Jurkat, Clone E6-1 (cell line): ENCODE measurements at regions not wholly inside any gene's neighbourhood (a gene's known extent, or its start where the extent isn't known, plus 50 kb on each side); places are given as distances from the start of the nearest gene placed in this dataset.
"Not testable (repeated sequence)": the region's sequence is repeated elsewhere in the genome, so short reads cannot be mapped to it uniquely, and the experiment has no call there.

Source experiments
- DNase-seq: peaks from one replicate; pipeline ENCODE4 v3.0.0-alpha.2; 2011; ENCODE audit warnings: low read depth, low spot score
- H3K4me3 ChIP-seq: 2 replicates; pipeline ENCODE4 v1.5.1; 2011; ENCODE audit warnings: mild to moderate bottlenecking, low read length, control low read depth, moderate library complexity

DNA sequence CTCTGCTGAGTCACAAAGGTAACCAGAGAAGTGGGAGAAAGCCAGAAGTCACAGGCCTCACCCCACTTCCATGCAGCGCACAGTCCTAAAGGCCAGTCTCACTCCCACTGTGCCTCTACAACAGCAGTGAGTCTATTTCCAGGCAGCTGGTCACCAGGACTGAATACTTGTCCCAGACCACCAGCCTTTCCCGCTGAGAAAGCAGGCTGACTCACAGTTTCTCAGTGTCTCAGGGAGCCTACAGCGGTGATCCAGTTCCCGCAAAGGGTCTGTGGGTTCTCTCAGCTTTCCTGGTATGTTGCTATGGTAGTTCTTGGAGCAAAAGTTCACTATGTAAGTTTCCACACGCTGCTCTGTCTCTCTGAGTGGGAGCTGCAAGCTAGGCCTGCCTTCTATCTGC lies 622.5 kb downstream of the RNF144A start:
- DNase-seq: no peak

DNA sequence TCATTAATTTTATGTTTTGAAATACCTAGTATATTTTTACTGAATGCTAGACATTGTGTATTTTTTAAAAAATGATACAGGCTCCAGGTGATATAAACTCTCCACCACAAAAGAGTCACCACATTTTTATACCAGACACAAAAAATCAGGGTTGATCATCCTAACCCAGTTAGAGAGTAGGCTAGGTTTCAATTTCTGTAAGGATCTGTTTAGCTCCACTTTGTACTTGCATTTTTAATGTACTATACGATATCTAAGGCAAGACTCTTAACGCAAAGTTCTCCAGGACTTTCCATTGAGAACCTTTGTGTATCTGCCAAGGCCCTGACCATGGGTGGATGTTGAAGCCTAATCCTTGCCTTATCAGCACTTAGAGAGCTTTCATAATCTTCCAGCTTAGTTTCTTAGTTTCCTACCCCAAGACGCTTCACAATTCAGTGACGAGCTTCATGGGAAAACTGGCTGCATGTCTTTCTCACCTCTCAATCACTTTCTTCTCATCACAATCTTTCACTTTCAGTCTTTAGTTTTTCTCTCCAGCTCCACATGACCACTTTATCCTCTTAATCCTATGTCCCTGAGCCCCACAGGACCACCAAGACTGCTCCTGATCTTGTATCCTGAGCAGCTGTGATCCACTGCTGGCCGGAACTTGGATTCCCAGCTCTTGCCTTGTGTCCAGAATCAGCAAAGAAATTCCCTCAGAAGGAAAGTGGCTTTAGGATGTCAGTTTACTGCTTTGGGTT lies 635.8 kb downstream of the RNF144A start:
- DNase-seq: no peak
- no peak overlapping the region for H3K4me3 ChIP-seq

More for the DNA sequence above, 622.5 kb downstream of the RNF144A start:
- H3K4me3 ChIP-seq: no peak overlapping the region

DNA sequence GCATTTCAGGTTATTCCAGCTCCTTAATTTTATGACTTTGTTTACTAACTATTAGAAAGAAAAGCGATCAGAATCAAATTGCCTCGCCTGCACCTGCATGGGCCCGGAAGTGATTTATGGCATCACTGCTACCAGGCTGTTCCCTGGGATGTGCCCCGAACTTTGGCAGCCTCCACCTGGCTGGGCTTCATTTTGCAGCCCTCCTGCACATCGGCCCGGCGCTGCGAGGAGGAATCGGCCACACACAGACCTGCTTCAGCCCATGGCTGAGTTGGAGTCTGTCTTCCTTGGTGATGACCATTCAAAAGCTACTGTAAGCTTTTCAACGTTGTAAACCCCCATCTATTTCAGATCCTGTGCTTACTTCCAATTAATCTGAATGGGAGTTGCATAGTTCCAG lies 638.0 kb downstream of the RNF144A start:
- no peak overlapping the region for H3K4me3 ChIP-seq
- DNase-seq: no peak

DNA sequence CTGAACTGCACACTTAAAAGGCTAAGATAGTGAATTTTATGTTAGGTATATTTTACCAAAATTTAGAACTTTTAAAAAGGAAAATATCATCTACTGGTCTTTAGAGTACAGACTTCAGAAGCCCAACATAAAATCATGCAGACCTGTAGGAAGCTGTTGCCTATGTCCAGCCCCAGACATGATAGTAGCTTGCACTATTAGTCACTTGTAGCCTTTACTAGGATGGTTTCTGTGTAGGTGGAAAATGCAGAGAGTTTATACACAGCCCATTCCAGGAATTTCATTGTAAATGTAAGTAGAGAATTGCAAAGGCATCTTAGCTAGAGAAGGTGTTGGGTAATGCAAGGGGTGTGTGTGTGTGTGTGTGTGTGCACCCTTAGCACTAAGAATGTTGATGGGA lies 640.2 kb downstream of the RNF144A start:
- H3K4me3 ChIP-seq: no peak overlapping the region
- DNase-seq: no peak

DNA sequence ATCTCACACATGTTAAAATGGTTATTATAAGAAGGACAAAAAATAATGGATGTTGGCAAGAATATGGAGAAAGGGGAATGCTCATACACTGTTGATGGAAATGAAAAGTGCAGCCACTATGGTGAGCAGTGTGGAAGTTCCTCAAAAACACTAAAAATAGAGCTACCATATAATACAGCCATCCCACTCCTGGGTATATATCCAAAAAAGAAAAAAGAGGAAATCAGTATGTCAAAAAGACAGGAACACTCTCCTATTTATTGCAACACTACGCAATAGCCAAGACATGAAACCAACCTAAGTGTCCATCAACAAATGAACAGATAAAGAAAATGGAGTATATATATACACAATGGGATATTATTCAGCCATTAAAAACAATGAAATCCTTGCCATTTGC lies 642.6 kb downstream of the RNF144A start:
- DNase-seq: no peak
- H3K4me3 ChIP-seq: no peak overlapping the region

DNA sequence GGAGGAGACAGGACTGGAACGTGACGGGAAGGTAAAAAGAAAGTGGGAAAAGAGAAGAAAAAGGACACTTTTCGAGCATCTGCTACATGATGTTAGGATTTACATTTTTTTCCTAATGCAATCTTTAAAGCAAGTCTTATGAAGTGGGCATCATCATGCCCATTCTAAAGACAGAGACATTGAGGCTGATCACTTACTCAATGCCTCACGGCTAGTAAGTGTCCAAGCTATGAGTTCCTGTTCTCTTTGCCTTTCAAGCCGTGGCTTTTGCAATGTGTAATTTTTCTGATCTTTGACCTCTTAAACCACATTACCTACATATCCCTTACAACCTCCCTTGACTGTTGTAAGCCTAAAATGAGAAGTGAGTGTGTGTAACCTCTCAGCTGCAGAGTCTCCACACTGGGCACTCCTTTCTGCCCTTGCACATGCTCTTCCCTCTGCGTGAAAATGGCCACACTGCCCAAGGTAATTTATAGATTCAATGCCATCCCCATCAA lies 649.2 kb downstream of the RNF144A start:
- DNase-seq: no peak
- no peak overlapping the region for H3K4me3 ChIP-seq

DNA sequence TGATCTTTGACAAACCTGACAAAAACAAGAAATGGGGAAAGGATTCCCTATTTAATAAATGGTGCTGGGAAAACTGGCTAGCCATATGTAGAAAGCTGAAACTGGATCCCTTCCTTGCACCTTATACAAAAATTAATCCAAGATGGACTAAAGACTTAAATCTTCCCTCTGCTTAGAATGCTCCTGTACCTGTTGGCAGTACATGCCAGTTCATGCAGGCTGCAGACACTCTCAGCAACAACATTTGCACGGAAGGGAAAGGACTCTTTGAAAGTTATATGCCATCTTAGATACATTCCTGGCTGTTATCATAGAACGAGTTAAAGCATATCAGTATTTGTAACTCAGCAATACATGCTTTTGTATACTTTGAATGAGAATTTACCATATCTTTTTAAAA lies 649.9 kb downstream of the RNF144A start:
- DNase-seq, H3K4me3 ChIP-seq: not testable (repeated sequence)

DNA sequence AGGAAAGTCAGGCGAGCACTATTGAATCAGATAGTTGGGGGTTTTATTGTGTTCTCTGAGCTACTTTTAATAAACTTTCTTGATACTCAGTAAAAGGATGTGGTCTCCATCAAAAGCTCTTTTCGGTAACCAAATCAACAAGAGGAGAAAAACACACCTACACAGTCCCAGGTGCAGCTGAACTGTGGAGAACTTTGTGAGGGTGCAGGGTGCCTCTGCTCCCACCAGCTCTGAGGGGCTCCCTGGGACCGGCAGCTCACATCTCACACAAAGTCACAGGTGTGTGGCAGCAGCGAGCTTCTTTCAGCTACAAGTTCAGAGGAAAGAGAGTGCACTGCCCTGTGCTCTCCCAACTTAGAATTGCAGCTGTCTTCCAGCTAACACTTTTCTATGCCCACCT lies 650.4 kb downstream of the RNF144A start:
- H3K4me3 ChIP-seq: no peak overlapping the region
- peak; percentile 65 for DNase-seq

DNA sequence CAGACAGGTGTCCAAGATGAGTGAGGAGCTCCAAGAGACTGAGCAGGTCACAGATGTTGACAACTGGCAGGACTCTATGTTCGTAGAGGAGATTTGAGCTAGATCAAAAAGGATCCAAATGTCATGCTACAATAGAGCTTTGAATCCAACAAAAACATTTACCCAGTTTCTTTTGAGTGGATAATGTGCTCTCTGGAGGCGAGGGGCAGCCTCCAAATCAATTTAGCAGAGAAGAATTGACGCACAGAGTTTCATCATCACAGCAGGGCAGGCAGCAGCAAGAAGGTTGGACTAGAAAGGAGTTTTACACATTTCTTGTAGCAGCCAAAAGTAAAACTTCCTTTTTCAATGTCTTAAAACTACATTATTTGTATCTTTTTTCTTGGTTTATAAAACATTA lies 653.0 kb downstream of the RNF144A start:
- H3K4me3 ChIP-seq: no peak overlapping the region
- no peak for DNase-seq

DNA sequence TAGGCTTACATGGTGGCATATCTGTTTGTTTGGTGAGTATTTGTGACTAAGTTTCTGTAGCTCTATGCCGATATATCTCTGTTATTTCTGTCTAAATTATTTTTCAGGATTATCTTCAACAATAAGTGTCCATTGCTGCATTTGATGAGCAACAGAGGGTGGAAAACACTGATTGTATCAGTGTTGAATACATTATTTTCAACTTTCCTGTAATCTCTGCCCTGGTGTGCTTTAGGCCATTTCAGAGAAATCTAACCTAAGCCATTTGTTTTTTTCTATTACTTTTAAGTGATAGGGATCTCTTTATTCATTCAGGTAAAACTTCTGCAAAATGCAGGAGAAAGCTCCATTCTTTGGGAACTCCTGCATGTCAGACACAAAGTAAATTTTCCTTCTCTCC lies 654.5 kb downstream of the RNF144A start:
- no peak overlapping the region for H3K4me3 ChIP-seq
- no peak for DNase-seq

DNA sequence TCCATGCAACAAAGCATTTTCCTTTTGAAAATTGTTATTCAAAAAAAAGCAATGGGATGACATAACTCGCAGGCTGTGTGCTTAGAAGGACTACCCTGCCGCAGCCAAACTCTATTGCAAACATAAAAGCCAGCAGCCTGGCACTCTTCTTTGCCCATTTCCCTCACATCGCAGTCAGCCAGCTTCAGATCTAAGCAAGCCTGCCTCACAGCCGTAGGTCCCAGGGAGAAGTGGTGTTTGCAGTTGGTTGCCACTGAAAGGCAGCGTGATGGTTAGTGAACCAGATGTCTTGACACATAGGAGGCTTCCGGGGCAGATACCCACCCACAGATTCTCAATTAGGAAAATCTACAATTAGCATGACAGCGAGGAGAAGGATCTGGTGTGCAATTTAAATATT lies 655.2 kb downstream of the RNF144A start:
- DNase-seq: peak; percentile 23
- no peak overlapping the region for H3K4me3 ChIP-seq

DNA sequence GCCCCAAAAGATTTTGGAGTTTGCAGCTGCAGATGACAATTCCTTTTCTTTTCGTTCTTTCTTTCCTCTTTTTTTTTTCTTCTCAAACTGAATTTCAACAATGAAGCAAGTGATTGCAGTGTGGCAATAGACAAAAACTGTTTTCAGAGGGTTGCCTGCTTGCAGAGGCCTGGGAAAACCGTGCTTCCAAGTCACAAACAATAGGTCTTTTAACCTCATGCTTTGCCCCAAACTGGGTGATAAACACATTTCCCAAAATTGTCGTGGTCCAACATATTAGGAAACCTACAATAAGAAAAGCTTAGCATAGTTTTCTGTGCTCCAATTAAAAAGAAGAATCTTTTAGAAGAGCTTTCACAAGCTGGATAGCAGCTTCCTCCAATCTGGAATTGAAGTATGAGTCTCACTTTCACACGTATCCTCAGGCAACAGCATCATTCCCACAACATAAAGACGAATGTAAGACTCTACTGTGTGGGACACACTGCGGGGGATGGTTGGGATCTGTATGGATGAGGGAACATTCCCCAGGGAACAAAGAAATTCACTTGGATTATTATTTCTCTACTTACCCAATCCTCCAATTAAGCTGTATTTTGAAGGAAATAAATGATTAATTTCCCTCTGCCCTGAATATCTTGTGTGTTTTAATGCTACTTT lies 656.1 kb downstream of the RNF144A start:
- H3K4me3 ChIP-seq: no peak overlapping the region
- no peak for DNase-seq

DNA sequence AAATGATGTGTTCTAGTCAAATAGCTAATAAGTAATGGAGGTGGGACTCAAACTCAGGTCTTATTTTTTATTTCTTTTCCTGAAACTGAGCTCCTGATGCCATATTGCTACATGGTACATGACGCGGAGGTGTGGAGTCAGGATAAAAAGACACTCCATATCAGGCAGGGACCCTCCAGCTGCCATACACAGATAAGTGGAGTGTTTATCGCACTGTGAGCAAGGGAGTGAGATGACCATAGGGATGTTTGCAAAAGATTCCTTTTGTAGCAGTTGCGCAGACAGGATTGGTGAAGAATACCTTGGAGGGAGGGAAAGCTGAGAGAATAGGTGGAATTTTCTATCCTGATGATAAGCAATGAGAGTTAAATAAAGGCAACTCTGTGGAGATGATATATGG lies 657.2 kb downstream of the RNF144A start:
- DNase-seq: no peak
- no peak overlapping the region for H3K4me3 ChIP-seq

DNA sequence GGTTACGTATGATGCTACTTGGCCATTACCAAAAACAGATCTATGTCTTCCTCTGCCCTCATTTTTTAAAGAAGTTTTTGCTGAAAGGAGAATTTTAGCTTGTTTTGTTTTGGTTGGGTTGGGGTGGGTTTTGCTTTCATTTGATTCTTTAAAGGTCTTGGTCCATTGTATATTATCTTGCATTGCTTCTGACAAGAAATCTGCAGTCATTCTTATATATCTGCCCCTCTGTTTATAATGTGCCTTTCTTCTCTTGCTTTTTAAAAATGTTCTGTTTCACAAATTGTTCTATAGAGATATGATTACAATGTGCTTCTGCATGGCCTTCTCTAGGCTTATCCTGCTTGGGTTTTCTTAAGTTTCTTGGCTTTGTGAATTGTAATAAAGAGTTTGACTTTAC lies 660.6 kb downstream of the RNF144A start:
- no peak for DNase-seq
- no peak overlapping the region for H3K4me3 ChIP-seq

DNA sequence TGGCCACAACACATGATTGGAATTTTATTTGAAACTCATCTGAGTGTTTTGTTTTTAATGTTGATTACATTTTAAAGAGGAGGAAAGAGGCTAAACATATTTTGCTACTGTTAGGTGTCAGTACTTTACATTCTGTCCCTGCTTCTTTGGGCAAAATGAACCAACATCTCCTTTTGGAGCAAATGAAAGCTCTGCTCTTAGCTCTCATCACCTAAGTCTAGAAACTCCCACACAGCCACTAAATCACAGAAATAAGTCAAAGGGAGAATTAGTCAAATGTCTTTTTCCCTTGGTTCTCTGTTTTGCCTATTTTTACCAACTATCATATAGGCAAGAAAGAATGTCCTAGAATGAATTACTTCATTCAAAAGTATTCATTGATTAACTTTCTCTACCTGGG lies 666.8 kb downstream of the RNF144A start:
- DNase-seq: no peak
- no peak overlapping the region for H3K4me3 ChIP-seq

DNA sequence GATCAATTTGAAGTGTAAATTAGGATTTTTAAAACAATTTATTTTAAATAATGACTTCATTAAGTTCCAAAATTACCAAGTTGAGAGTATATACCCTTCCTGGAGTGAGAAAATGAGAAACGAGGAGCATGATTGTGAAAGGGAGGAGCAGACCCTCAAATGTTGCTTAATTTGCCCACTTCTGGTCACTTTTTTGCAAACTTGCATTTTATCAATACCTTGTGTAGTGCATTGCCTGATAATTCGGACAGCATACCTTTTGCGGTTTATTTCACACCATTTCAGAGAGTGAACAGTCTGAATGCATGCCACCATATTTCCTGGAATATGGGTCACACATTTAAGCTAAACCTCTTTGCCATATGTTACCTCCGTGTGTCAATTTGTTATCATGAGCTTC lies 669.7 kb downstream of the RNF144A start:
- DNase-seq: no peak
- H3K4me3 ChIP-seq: no peak overlapping the region

DNA sequence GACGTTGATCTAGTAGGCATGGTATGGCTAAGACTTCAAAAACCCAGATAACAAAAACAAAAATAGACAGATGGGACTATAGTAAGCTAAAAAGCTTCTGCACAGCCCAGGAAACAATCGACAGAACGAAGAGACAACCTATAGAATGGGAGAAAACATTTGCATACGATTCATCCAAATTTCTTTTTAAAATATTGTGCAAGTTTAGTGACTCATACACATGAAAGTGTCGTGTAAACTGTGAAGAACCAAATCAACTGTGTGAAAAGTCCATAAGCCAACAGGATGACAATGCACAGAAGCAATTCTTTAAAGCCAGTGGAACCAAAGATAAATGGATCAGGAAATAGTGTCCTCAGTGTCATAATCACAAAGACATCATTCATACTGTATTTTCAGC lies 671.1 kb downstream of the RNF144A start:
- H3K4me3 ChIP-seq: no peak overlapping the region
- no peak for DNase-seq

DNA sequence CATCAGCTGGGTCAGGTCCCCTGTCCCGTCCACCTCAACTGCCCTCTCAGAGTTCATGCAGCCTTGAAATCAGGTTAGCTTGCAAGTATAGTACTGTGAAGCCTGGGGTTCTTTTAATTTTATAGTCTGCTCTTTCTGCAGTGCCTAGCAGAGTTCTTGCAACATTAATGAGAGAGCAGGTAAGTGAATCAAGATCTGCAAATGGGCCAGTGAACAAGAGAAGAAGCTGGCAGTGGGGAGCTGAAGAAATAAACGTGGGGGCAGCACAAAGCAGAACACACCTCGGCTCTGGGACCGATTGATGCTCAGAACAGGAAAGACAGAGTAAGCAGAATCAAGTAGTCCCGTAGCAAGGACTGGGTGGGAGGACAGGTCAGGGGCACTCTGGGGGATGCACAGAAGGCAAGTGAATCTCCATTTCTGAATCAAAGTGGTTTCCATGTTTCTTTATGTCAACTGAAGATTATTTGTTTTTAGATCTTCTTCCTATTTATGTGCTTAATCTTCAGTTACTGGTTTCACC lies 675.5 kb downstream of the RNF144A start:
- DNase-seq: no peak
- no peak overlapping the region for H3K4me3 ChIP-seq

DNA sequence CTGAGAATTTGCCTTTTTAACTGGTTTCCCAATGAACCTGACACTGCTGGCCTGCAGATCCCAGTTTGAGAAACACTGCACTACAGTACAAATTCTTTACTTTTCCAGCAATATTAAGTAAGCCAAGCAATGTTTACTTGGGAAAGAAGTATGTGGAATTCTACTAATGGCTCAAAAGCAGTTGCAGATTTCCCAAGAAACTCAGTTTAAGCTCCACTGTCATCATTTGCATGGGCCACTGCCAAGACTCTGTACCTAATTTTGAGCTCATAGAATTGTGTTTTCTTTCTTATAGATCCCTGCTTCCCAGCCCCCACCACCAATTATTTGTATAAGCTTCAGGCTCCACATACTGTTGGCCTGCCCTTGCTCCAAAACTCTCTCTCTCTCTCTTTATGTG lies 676.1 kb downstream of the RNF144A start:
- no peak for DNase-seq

DNA sequence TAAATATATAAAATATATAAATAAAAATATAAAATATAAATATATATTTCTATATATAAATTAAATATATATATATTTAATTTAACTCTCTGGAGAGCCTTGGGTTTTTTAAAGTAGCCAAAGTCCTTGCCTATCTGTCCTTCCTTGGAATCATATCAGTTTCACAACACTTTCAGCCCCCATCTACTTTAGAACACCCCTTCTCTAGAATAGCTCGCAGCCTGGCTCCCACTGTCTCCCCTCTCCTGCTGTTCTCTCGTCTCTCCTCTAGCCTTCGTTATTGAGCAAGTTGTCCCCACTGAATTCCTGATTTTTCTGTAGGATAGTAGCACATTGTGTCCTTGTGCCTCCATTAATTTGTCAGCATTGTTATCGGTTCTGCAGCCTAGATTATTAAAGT lies 677.0 kb downstream of the RNF144A start:
- H3K4me3 ChIP-seq: no peak overlapping the region
- no peak for DNase-seq

More for the DNA sequence above, 676.1 kb downstream of the RNF144A start:
- no peak overlapping the region for H3K4me3 ChIP-seq

DNA sequence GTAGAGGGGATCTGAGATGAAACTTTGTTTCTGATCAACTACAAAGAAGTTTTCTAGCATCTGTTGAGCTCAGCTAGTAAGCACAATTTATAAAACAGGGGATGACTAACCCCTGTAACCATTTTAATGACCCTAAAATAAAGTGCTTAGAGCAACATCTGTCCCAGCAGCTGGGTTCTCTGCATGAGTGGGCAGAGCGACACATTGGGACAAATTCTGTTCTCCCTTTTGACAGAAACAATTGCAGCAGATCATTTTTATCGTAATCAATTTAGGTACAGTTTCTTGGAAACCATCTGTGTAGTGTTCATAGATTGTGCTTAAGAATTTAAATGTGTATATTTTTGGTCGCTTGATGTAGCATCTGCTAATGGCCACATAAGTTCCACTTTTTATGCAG lies 678.0 kb downstream of the RNF144A start:
- no peak for DNase-seq
- no peak overlapping the region for H3K4me3 ChIP-seq
